GM19397 (cell line): ENCODE measurements at regions not wholly inside any gene's neighbourhood (a gene's known extent, or its start where the extent isn't known, plus 50 kb on each side); places are given as distances from the start of the nearest gene placed in this dataset.

Experiments
- ATAC-seq: cut with Tn5 transposase; IDR thresholded peaks from one replicate; pipeline ENCODE4 v1.9.1; 2021; ENCODE audit warnings: mild to moderate bottlenecking, moderate library complexity; ENCODE audit not compliant: unreplicated experiment

DNA sequence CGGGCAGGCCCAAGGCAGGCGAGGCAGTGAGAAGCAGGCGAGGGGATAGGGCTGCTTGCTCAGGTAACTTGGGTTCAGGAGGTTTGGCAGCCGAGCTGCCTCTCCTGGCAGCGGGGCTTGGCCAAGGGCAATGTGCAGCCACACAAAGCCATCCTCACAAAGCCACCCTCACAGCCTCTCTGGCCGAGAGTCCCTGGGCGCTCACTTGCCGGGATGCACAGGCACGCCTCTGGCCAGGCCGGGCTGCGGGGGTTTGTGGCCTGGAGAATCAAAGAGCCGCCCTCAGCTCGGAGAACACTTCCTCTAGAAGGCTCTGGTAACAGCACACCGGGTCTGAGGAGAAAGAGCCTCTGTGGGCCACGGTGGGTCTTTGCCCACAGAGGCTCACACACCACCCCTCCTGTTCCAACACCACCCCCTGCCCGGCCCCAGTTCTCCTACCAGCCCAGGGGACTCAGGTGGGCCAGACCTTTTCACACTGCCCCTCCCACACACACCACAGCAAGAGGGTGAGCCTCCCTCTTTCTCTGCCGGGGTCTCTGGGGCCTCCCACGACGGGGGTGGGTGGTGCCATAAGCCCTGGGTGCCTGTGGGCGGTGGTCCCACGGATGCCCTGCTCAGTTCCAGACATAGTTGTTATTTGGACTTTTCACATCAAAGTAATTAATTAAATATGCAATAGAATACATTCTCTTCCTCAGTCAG, 186.9 kb downstream of the ZFP36L2 start:
- no peak for ATAC-seq

- ATAC-seq = no peak
Observed at GRCh38 chr2:43038696-43039094, 187.7 kb downstream of the ZFP36L2 start.

DNA sequence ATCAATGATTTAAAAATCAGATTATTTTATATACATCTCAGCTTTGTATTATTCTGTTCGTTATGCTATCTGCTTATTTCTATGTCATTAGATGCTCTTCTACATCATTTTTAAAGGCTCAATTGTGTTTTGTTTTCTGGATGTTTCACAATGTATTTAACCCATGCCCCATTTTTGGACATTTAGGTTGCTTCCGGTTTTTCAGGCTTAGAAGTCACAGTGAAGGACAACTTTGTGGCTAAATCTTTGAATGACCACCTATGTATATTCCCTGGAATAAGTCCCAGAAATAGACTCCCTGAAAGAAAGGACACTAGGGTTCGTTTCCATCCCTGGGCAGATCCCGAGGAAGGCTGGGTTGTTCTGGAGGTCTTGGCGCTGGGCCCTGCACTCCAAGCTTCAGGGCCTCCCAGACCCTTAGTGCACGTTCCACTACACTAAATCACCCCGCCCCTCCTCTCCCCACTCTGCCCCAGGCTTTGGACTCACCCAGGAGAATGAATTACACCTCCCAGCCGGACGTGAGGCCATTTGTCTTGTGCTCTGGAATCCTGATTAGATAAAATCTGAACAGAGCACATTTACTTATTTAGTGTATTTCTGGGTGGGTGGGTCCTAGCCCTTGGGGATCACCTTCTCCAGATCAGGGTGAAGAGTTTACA, 188.2 kb downstream of the ZFP36L2 start:
- no peak for ATAC-seq

- no peak for ATAC-seq
Observed at GRCh38 chr2:43035922-43036321, 190.5 kb downstream of the ZFP36L2 start.

DNA sequence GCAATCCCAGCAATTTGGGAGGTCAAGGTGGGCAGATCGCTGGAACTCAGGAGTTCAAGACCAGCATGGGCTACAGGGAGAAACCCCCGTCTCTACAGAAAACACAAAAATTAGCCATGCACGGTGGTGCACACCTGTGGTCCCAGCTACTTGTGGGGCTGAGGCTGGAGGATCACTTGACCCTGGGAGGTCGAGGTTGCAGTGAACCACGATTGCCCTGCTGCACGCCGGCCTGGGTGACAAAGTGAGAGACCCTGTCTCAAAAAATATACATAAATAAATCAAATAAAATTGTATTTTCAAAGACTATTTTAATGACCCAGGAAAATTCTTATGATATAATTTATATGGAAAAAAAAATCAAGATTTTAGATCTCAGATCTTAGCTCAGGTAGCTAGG, 191.5 kb downstream of the ZFP36L2 start:
- ATAC-seq = no peak

GRCh38 chr2:43034242-43034619, 192.2 kb downstream of the ZFP36L2 start:
- no peak for ATAC-seq

DNA sequence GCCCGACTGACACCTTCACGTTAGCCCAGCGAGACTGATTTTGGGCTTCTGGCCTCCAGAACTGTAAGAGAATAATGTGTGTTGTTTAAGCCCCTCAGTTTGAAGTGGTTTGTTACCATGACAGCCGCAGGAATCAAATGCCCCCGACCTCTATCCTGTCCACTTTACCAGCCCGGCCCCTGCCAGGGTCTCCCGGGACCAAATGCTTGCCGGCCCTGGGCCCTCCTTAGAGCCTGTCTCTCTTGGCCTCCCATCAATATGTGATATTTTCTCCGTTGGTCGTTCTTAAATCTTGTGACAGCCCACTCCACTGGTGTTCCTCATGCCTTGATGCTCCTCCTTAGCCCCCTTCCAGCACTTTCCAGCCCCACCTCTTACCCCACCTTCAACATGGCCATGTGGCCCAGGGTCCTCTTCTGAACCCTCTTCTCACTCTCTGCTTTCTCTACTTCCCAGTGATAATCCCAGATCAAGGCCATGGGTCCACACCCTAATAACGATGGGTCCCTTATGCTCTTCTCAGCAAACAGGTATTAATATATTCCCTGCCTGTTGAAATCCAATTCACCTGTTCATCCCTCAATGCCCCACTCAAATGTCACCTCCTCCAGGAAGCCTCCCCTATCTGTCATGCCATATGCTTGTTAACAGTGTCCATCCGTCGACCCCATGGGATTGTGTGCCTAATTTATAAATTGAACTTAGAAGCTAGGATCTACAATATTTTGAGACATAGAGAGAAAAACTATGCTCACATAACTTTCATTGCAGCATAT, 192.8 kb downstream of the ZFP36L2 start:
- no peak for ATAC-seq

DNA sequence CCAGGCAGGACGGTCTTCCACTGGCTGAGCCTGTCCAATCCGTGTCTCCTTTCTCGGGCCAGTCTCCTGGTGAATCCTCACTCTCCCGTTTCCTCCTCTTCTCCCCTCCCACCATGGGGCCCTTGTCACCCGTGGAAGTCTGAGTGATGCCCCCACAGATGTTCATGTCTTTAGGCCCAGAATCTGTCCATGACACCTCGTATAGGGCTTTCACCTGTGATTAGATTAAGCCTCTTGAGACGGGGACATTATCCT, 193.5 kb downstream of the ZFP36L2 start:
- ATAC-seq = no peak

DNA sequence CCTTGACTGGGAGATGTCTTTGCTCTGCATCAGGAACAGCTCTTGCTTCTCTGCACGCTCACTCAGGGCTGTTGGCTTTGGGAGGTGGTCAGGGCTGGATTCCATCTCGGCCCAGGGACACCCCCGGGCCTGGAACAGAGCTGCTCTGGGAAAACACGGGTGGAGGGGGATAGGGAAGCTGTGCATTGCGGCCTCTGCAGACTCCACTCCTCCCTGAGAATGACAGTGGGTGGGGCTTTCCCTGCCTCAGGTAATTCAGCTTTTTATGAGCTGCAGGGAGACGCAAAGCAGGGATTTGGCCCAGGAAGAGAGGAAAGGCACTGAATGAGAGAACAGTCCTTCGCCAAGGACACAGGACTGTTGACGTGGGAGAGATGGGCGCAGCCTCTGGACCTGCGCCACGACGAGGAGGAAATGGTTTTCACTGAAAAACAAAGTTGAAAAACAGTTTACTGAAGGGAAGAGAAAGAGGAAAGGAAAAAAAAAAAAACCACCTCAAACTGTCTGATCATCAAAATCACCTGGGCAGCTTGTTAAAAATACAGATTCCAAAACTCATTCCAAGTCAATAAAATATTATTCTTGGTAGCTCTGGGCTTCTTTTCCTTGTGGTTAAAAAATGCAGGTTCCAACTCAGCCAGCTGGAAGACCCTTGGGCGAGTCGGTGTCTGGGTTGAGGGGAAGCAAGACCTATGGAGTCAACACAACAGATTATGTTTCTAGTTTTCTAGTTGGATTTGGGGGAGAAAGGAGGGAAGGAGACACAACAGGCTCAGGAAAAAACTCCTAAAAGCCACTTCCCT, 194.0 kb downstream of the ZFP36L2 start:
- ATAC-seq = no peak

DNA sequence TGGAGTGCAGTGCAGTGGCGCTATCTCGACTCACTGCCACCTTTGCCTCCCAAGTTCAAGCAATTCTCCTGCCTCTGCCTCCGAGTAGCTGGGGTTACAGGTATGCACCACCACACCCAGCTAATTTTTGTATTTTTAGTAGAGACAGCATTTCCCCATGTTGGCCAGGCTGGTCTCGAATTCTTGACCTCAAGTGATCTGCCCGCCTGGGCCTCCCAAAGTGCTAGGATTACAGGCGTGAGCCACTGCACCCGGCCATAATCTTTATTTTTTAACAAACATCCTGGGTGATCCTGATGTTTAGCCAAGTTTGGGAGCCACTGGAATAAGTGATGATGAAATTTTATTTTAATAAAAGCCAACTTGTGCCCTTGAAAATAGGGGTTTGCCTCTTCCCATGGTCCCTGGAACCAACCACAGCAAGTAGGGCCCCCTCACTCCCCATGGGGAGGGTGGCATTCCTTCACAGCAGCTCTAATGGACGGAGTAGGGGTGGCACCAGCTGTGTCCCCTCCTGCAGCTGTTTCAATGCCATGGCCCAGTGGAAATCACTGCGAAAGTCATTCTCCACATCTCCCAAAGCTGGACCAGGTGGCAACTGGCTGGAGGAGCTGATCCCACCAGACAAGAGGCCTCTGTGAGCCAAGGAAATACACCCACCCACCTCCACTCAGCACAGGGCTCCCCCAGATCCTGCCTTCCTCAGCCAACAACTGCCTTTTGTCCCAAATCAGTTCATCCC, 194.8 kb downstream of the ZFP36L2 start:
- no peak for ATAC-seq

DNA sequence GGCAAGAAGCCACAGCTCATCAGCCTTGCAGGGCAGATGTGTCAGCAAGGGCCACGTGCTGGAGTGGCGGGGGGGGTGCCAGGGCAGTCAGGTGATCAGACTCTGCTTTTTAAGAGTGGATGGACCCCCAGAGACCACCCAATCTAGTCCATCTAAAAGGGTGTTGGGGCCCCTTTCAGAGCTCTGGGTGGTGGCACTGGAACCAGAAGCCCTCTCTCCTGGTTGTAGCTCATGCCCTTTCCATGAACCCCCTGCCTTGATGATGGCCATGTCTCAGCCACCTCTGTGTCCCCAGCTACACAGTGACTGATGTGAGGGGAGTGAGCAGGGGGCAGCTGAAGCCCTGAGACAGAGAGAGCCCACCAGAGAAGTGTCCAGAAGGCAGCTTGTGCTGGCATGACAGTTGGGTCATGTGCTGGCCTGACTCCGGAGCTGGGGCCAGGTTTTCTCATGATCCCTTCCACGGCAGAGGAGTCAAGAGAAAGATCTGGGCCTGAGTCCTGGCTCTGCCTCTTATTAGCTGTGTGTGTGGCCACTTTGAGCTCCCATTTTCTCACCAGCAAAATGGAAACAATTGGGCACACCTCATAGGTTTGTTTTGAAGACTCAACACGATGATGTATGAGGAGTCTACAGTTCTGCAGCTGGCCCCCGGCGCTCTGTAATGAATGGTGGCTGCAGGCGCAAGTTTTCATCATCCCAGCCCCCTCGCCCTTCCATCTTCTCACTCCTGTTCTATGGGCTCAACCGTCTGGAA, 195.7 kb downstream of the ZFP36L2 start:
- ATAC-seq = no peak

GRCh38 chr2:43029186-43029585, 197.2 kb downstream of the ZFP36L2 start:
- no peak for ATAC-seq

DNA sequence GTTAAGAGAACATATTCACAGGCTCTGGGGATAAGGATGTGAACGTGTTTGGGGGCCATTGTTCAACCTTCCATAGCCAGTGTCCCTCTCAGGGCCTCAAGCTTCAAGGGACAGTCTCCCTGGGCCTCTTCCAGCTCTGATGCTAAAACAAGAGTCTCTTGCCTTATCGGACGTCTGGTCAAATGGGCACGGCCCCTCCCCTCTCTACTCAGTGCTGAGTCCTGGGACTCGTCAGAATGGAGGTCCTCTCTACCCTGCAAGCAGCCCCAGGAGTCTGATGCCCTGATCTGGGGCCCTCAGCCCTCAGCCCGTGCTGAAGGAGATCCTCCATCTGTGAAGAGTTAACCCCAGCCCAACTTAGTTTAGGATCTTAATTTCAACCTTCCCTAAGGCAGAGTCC, 198.2 kb downstream of the ZFP36L2 start:
- no peak for ATAC-seq

- ATAC-seq = no peak
Observed at GRCh38 chr2:43027097-43027873, 199.1 kb downstream of the ZFP36L2 start.

DNA sequence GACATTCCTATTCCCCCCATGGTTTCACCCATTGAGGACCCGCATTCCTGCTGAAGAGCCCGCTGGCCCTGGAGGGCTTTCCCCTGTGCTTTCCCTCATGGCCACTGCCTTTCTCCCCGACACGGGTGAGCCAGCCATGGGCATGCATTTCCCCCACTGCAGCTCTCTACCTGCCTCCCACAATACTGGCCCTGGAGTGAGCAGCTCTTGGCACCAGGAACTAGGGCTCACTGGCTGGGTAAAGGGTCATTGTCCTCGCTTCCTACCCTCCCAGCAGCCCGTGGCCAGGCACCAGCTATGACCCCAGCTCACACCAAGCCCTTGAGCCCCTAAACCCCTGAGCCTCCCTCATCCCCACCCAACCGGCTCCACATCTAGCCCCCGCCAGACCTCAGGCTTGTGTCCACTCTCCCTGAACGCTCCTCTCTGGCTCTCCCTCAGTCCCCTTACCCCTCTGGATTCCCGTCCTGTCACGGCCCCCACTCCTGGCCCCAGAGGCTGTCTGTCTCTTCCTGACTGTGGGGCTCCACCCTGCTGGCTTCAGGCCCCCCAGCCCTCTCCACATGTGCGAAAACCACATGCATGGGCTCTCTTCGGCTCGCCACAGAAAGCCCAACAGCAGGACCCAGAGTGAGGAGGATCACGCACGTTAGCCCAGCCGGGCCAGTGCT, 199.8 kb downstream of the ZFP36L2 start:
- no peak for ATAC-seq

DNA sequence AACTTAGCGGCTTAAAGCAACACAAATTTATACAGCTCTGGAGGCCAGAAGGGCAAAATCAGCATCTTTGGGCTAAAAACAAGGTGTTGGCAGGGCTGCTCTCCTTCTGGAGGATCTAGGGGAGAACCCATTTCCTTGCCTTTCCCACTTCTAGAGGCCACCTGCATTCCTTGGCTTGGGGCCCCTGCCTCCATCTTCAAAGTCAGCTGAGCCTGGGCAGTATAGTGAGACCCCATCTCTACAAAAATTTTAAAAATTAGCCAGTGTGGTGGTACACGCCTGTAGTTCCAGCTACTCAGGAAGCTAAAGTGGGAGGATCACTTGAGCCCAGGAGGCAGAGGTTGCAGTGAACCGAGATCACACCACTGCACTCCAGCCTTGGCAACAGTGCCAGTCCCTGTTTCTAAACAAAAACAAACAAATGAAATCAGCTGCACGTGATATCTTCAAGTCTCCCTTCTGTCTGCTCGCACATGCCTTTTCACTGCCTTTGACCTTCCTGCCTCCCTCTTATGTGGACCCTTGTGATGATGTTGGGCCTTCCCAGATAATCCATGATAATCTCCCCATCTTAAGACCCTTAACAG, 200.6 kb downstream of the ZFP36L2 start:
- no peak for ATAC-seq

- no peak for ATAC-seq
Observed at GRCh38 chr2:43024515-43025011, 201.8 kb downstream of the ZFP36L2 start.

GRCh38 chr2:43023791-43024514, 202.5 kb downstream of the ZFP36L2 start:
- ATAC-seq = no peak
